ENCODE measurements at regions not wholly inside any gene's neighbourhood (a gene's known extent, or its start where the extent isn't known, plus 50 kb on each side); places are given as distances from the start of the nearest gene placed in this dataset.

DNA sequence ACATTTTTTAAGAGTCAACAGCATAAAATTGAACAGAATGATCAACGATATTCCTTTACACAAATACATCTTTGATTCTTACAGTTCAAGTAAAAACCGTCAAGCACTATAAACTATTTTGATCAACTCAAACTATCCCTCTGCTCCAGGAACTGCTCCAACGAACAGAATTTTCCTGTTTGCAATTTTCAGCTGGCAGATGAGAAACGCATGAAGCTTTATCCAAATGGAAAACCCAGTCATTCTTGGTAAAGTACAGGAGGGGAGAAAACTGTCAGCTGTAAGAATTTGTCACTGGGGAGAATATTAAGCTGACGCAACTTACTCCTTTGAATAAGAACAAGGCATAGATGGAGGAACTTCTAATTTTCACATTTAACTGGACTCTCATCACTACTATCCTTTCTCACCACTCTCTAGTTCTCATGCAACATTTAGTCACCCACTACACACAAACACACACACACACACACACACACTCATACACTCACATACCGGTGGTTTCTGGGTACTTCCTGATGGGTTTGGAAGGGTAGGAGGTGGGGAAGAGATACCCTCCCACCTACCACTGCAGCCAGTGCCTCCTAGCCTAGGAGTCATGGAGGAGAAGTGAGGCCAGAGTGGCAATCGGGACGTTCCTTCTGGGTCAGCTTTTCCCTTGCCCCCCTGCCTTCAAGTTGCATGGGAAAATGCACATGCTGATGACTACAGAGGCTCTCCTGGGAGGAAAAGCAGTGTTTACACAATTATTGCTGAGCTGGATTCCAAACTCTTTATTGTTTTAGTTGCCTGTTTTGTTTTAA lies 54.0 kb upstream of the SPATS2L start:
- H3K4me2 ChIP-seq (ENCODE audit: low read length), result peak overlapping the region; percentile 49
- H3K9ac ChIP-seq (ENCODE audit: low read length), result no peak overlapping the region
- no peak overlapping the region for H3K4me3 ChIP-seq (ENCODE audit: insufficient read depth, low read depth, low read length)
- no peaks in the 10 kb centered on the region for H3K27me3 Mint-ChIP-seq (ENCODE audit: low read depth, unreplicated experiment)
- H3K4me1 ChIP-seq (ENCODE audit: insufficient read depth, low read length), result peaks cover 4% of the 10 kb centered on the region
- H4K20me1 ChIP-seq (ENCODE audit: insufficient read depth, low read length), result no peaks in the 10 kb centered on the region
- peak overlapping the region; percentile 11 for H3K4me3 Mint-ChIP-seq (ENCODE audit: unreplicated experiment)
- peaks cover 23% of the 10 kb centered on the region for H3K4me1 Mint-ChIP-seq (ENCODE audit: low read depth, unreplicated experiment)
- TF ChIP-seq EZH2 (IDR thresholded peaks at IDR 0.05; ENCODE audit: insufficient read depth, low read length), result no peak
- TF ChIP-seq, protein P1, sequence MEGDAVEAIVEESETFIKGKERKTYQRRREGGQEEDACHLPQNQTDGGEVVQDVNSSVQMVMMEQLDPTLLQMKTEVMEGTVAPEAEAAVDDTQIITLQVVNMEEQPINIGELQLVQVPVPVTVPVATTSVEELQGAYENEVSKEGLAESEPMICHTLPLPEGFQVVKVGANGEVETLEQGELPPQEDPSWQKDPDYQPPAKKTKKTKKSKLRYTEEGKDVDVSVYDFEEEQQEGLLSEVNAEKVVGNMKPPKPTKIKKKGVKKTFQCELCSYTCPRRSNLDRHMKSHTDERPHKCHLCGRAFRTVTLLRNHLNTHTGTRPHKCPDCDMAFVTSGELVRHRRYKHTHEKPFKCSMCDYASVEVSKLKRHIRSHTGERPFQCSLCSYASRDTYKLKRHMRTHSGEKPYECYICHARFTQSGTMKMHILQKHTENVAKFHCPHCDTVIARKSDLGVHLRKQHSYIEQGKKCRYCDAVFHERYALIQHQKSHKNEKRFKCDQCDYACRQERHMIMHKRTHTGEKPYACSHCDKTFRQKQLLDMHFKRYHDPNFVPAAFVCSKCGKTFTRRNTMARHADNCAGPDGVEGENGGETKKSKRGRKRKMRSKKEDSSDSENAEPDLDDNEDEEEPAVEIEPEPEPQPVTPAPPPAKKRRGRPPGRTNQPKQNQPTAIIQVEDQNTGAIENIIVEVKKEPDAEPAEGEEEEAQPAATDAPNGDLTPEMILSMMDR (IDR thresholded peaks at IDR 0.05; ENCODE audit: insufficient read depth, low read depth, low read length), result no peak
- DNase-seq (ENCODE audit: low read depth), result peak; percentile 61
- H3K27ac ChIP-seq (ENCODE audit: low read depth, low read length), result no peak overlapping the region
- H3K9me3 ChIP-seq (ENCODE audit: insufficient read depth, low read depth, low read length), result no peaks in the 10 kb centered on the region
- H3K36me3 ChIP-seq (ENCODE audit: insufficient read depth, low read length), result no peaks in the 10 kb centered on the region
- H2AFZ ChIP-seq (ENCODE audit: low read depth, low read length), result no peak overlapping the region
- H3K27me3 ChIP-seq (ENCODE audit: insufficient read depth, low read length), result no peaks in the 10 kb centered on the region
- peaks cover 2% of the 10 kb centered on the region for H3K9me3 Mint-ChIP-seq (ENCODE audit: unreplicated experiment)
- peak overlapping the region; percentile 56 for H3K27ac Mint-ChIP-seq (ENCODE audit: unreplicated experiment)
- H3K79me2 ChIP-seq (ENCODE audit: insufficient read depth, low read length), result no peaks in the 10 kb centered on the region
- no peak for FAIRE-seq
- no peaks in the 10 kb centered on the region for H3K36me3 Mint-ChIP-seq (ENCODE audit: low read depth, unreplicated experiment)

- Histone ChIP-seq H3K4me3 (ENCODE audit: insufficient read depth, low read depth, low read length) (no peak overlapping the region), H4K20me1 (ENCODE audit: insufficient read depth, low read length) (no peaks in the 10 kb centered on the region), H3K27ac (ENCODE audit: low read depth, low read length) (no peak overlapping the region), H3K9ac (ENCODE audit: low read length) (no peak overlapping the region), H3K4me1 (ENCODE audit: insufficient read depth, low read length) (peaks cover 4% of the 10 kb centered on the region), H3K9me3 (ENCODE audit: insufficient read depth, low read depth, low read length) (no peaks in the 10 kb centered on the region), H3K79me2 (ENCODE audit: insufficient read depth, low read length) (no peaks in the 10 kb centered on the region), H3K4me2 (ENCODE audit: low read length) (no peak overlapping the region), H3K27me3 (ENCODE audit: insufficient read depth, low read length) (no peaks in the 10 kb centered on the region), H2AFZ (ENCODE audit: low read depth, low read length) (no peak overlapping the region), H3K36me3 (ENCODE audit: insufficient read depth, low read length) (no peaks in the 10 kb centered on the region)
- Mint-ChIP-seq H3K9me3 (ENCODE audit: unreplicated experiment) (peaks cover 2% of the 10 kb centered on the region), H3K4me3 (ENCODE audit: unreplicated experiment) (no peak overlapping the region), H3K4me1 (ENCODE audit: low read depth, unreplicated experiment) (peaks cover 23% of the 10 kb centered on the region), H3K36me3 (ENCODE audit: low read depth, unreplicated experiment) (no peaks in the 10 kb centered on the region), H3K27me3 (ENCODE audit: low read depth, unreplicated experiment) (no peaks in the 10 kb centered on the region), H3K27ac (ENCODE audit: unreplicated experiment) (peak overlapping the region; percentile 24)
- peak; percentile 11 for DNase-seq (ENCODE audit: low read depth)
- no peak for TF ChIP-seq EZH2 (IDR thresholded peaks at IDR 0.05; ENCODE audit: insufficient read depth, low read length)
- TF ChIP-seq, protein P1 (IDR thresholded peaks at IDR 0.05; ENCODE audit: insufficient read depth, low read depth, low read length), result no peak
- no peak for FAIRE-seq
Observed at GRCh38 chr2:200253639-200254038, 52.9 kb upstream of the SPATS2L start.

- Histone ChIP-seq H3K36me3 (ENCODE audit: insufficient read depth, low read length) (no peaks in the 10 kb centered on the region), H3K4me1 (ENCODE audit: insufficient read depth, low read length) (peaks cover 4% of the 10 kb centered on the region), H2AFZ (ENCODE audit: low read depth, low read length) (no peak overlapping the region), H3K9ac (ENCODE audit: low read length) (no peak overlapping the region), H3K4me3 (ENCODE audit: insufficient read depth, low read depth, low read length) (no peak overlapping the region), H3K4me2 (ENCODE audit: low read length) (no peak overlapping the region), H3K27me3 (ENCODE audit: insufficient read depth, low read length) (no peaks in the 10 kb centered on the region), H4K20me1 (ENCODE audit: insufficient read depth, low read length) (no peaks in the 10 kb centered on the region), H3K79me2 (ENCODE audit: insufficient read depth, low read length) (no peaks in the 10 kb centered on the region), H3K27ac (ENCODE audit: low read depth, low read length) (no peak overlapping the region), H3K9me3 (ENCODE audit: insufficient read depth, low read depth, low read length) (no peaks in the 10 kb centered on the region)
- no peaks in the 10 kb centered on the region for H3K27me3 Mint-ChIP-seq (ENCODE audit: low read depth, unreplicated experiment)
- peaks cover 2% of the 10 kb centered on the region for H3K9me3 Mint-ChIP-seq (ENCODE audit: unreplicated experiment)
- no peak overlapping the region for H3K4me3 Mint-ChIP-seq (ENCODE audit: unreplicated experiment)
- H3K4me1 Mint-ChIP-seq (ENCODE audit: low read depth, unreplicated experiment), result peaks cover 23% of the 10 kb centered on the region
- H3K36me3 Mint-ChIP-seq (ENCODE audit: low read depth, unreplicated experiment), result no peaks in the 10 kb centered on the region
- no peak for FAIRE-seq
- no peak for DNase-seq (ENCODE audit: low read depth)
- TF ChIP-seq EZH2 (IDR thresholded peaks at IDR 0.05; ENCODE audit: insufficient read depth, low read length), result no peak
- TF ChIP-seq, protein P1 (IDR thresholded peaks at IDR 0.05; ENCODE audit: insufficient read depth, low read depth, low read length), result no peak
- no peak overlapping the region for H3K27ac Mint-ChIP-seq (ENCODE audit: unreplicated experiment)
Observed at GRCh38 chr2:200254773-200255172, 51.7 kb upstream of the SPATS2L start.

Measured in astrocyte (in vitro differentiated cells and primary cell).